HL-60/S4 treated with phorbol 12-myristate 13-acetate at 8.2 ng/mL for 4 days and 3 days (cell line): ENCODE measurements at regions not wholly inside any gene's neighbourhood (a gene's known extent, or its start where the extent isn't known, plus 50 kb on each side); places are given as distances from the start of the nearest gene placed in this dataset.
"Not testable (repeated sequence)": the region's sequence is repeated elsewhere in the genome, so short reads cannot be mapped to it uniquely, and the experiment has no call there.

ENCODE experiments used
- in situ Hi-C: fragments of 300-500 bp; cut with MboI; formaldehyde crosslinking; loops from 2 replicates; pipeline ENCODE4 v1.15.0; 2022; ENCODE audit warnings: low sequenced_read_pairs

DNA sequence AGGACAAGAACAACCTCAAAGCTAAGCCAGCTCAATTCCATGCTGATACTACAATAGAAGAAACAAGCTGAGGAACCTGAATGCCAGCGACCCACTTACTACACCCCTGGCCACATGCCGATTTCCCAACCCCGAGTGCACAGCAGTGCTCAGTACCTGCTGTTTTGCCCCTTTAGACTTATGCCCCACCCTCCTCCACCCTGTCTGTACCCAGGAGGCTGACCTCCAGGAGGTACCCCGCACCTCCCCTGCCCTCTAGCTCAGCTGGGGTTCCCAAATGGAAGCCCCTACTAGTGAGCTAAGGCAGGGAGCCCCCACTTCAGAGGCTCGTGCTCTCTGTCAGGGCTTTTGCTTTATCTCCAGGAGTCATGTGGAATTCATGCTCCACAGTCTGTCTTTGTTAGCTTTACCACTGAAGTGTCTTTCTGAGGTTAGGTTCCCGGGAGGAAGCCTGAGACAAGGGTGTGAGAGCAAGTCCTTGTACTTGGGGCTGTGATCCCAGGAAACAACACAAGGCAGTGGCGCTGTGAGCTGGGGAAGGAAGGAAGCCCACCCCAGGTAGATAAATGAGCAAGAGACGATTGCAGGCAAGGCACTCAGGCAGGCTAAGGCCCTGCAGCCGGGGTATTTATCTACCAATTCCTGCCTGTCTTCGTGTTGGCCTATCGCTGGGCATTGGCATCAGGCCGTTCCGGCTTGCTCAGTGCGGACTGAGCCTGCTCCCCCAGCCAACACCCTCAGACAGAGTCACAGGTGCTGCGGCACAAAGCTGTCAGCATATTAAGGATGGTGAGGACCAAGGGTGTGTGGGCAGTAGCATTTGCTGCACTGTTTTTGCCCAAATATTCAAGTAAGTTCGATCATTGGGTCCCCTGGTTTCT lies 220.5 kb downstream of the CYP26B1 start:
- in situ Hi-C loops, result no loop called here

DNA sequence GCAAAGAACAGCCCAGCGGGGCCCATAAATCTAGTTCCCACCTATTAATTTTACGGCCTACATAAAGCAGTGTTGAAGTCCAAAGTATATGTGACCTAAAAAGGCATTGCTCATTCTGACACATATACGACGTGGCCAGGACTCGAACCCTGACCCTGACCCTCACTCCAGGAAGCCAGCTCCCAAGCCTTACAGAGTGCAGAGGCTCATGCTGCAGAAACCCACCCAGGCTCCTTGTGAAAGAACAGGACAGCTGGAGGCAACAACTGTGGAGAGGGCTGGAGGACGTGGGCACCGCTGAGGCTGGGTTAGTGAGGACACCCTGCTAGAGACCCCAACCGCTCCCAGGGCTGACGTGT lies 221.6 kb downstream of the CYP26B1 start:
- in situ Hi-C loops, result no loop called here

DNA sequence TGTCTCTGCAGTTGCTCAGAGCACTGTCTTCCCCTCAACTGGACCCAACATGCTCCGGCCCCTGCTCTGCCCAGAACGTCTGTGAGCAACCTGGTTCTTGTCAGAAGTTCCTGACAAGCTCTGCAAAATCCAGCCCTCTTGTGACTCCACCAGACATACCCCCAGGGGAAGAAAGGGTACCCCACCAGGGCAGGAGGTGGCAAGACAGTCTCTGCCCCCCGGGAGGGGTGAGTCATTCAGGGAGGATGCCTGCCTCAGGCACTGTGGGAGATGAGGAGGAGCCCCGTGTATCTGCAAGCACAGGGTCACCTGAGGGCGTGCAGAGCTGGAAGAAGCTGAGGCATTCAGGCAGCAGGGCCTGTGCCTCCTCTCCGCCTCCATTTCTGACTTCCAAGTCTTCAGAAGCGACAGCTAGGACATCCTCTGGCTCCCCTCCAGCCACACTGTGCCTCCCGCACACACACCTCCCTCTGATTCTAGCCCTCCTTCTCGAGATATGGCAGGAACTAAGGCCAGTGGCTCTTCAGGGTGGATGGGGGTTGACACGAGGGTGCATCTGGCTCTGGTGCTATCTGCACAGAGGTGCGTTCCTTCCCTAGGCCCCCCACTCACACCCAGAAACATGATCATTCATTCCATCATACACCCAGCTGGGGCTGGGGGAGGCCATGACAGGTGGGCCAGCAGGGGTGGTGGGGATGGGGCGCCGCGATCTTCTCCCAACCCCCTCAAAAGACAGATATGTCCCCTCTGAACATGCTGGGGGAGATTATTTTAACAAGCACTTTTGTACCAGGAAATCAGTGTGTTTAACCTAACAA lies 222.2 kb downstream of the CYP26B1 start:
- in situ Hi-C loops, result no loop called here

DNA sequence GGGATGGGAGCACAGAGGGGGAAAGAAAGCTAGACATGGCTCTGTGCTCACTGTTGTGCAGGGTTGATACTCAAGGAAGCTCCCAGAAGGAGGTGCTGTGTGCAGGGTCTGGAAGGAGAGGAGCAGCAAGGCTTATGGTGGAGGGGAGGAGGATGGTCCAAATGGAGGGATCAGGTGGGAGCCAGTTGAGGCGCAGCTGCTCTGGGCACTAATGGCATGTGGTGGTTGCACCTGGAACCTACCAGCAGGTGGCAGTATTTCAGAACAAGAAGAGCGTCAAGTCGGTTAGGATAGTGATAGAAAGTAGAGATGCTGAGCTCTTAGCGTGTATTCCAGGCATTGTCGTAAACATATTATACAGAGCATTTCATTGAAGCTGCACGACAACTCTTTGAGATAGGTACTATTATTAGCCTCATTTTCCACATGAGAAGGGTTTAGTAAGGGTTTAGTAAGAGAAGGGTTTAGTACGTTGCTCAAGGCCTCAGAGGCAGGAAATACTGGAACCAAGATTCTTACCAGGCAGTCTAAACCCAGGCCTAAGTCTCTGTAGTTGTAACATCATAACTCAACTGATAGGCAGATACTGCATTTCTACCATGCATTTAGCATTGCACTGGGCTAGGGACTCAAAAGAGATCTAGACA lies 223.7 kb downstream of the CYP26B1 start:
- in situ Hi-C loops, result no loop called here

DNA sequence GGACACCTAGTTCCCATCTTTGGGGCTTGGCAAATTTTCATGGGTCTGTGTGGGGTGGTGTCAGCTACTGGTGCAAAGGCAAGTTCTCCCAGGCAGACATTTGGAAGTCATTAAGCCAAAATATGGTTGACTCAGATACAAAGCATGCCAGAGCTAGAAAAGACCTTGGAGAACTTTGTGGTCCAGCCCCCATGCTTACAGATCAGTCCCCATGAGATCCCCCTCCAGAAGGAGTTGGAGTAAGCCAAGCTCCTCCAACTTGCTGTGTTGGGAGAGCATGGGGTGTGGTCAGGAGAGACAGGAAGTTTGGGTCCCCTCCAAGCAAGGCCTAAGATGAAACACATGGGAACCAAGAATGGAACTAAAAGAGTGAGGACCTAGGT lies 224.5 kb downstream of the CYP26B1 start:
- in situ Hi-C loops, result no loop called here

DNA sequence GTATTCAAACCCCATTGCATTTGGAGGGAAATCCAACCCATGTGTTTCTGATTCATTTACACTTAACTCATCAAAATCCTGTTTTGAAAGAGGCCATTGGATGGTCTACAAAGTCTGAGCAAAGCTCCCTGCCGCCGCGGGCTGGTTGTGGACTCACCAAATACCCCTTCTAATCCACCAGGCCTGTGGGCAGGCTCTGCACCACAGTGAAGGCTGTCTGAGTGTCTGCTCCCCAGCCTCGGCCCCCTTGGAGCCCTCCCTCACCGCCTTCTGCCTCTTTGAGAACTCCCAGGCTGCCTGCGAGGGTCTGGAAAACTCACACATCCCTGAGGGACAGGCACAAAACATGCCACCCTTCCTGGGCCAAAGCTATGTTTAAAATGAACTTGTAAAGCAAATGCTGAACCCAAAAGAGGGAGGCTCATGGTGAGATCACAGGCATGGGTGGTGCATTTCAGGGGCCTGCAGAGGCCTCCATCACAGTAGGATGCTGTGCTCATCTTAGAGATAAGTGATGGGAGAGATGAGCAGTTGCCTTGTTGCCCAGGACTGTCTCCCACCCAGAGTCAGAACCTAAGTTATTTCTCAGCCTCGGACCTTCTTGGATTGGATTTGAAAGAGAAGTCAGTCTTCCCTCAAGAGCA lies 225.0 kb downstream of the CYP26B1 start:
- in situ Hi-C loops, result no loop called here

DNA sequence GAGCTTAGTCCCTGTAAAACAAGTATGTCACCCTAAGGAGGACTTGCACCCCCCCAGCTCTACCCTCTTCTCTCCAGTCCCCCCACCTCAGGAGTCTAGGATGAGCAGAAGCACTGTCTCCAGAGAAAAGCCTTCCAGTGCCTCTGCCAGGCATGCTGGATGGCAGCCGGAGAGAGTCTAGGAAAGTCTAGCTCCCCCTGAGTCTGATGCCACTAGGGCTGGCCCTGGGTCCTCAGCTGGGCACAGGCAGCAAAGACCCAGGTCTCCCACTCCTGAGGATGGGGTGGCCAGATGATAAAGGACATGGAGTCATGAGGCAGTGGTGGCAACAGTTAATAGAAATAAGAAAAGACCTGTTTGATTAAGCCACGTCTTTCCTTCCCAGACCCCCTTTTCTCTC lies 225.6 kb downstream of the CYP26B1 start:
- in situ Hi-C loops, result no loop called here

DNA sequence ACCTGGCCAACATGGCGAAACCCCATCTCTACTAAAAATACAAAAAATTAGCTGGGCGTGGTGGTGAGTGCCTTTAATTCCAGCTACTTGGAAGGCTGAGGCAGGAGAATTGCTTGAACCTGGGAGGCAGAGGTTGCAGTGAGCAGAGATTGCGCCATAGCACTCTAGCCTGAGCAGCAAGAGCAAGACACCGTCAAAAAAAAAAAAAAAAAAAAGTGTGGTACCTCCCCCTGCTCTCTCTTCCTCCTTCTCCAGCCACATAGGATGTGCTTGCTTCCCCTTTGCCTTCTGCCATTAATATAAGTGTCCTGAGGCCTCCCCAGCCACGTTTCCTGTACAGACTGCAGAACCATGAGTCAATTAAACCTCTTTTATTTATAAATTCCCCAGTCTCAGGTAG lies 226.8 kb downstream of the CYP26B1 start:
- in situ Hi-C loops, result not testable (repeated sequence)

DNA sequence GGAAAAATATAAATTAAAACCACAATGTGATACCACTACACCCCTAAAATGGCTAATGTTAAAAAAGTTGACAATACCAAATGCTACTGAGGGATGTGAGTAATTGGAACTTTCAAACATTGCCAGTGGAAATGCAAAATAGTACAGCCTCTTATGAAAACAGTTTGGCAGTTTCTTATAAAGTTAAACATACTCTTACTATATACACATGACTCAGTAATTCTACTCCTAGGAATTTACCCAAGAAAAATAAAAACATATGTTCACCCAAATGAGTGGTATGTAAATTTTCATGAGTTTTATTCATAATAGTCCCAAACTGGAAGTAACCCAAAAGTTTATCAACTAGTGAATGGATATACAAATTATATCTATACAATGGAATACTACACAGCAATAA lies 228.0 kb downstream of the CYP26B1 start:
- in situ Hi-C loops, result no loop called here

DNA sequence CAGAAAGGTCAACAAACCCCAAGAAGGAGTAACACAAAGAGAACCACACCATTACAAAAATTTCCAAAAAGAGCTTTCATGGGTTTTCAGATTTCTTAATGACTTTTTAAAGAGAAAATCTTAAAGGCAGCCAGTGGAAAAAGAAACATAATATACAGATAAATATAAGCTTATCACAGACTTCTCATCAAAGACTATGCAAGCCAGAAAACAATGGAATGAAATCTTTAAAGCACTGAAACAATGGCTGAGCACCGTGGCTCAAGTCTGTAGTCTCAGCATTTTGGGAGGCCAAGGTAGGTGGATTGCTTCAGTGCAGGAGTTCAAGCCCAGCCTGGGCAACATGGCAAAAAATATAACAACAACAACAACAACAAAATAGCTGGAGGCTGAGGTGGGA lies 237.4 kb downstream of the CYP26B1 start:
- in situ Hi-C loops, result no loop called here

DNA sequence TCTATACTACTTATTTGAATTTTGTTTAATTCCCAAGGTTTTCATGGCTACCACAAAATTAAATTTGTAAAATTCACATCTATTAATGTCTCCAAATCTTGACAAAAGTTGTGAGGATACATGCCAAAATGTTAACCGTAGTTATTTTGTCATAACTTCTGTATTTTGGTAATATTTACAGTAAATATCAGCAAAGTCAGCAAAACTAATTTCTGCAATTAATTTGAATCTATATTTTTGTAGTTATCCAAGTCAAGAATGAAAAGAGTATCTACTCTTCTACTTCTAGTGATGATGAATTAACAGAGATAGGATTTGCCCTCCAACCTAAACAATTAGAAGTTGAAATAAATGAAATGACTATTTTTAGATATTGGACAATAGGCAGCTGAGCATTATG lies 238.9 kb downstream of the CYP26B1 start:
- in situ Hi-C loops, result no loop called here

DNA sequence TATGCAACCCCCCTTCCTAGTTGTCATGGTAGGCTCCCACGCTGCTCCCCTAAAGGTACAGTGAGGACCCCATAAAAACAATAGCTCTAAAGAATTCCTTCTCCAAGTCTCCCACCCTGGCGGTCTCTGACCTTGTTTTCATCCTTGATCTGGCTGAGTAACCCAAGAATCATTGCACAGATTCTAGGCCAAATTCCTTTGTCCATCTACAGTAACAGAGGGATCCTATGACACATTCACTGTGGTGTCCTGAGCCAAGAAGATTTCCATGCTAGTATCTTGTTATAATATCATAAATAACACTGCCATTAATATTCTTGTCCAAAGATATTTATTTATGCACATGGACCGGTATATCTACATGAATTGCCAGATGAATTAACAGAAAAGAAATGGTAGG lies 240.2 kb downstream of the CYP26B1 start:
- in situ Hi-C loops, result no loop called here

DNA sequence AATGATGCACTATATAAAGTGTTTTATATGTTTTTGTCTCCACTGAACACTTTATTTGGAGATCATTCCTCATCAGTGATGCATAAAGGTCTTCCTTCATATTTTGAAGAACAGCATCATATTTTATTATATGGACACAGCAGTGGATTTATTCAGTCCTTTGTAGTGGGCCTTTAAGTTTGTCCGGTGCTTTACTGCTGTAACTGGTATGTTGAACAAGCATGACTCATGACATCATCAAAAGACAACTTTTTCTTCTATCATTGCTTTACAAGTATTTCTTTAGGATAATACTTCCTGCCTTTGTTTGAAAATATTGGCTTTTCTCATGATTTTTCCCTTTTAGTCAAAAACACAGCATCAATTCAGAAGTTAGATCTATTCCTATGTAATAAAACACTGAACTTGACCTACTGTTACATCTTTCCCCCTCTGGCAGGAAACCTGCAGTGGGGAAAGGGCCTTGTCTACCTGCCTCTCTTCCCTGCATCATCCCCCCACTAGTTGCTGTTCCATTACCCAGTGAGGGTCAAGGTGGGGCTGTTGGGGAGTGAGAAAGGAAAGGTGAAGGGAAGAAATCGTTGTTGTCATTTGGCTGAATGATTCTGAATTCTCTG lies 241.2 kb downstream of the CYP26B1 start:
- in situ Hi-C loops, result no loop called here

DNA sequence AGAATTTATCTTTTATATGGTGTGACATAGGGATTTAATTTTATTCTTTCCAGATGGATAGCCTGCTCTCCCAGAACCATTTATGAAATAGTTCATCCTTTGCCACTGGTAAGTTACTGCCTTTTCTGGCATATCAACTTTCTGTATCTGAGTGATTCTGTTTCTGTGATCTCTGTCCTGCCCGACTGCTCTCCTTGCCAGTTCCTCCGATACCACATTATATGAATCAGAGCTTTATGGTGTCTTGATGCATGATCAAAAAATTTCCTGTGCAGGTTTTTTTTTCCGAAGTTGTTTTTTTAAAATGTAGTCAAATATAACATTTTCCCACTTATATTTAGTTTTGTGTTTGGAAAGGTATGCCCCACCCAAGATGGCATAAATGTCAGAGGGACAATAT lies 242.5 kb downstream of the CYP26B1 start:
- in situ Hi-C loops, result no loop called here

DNA sequence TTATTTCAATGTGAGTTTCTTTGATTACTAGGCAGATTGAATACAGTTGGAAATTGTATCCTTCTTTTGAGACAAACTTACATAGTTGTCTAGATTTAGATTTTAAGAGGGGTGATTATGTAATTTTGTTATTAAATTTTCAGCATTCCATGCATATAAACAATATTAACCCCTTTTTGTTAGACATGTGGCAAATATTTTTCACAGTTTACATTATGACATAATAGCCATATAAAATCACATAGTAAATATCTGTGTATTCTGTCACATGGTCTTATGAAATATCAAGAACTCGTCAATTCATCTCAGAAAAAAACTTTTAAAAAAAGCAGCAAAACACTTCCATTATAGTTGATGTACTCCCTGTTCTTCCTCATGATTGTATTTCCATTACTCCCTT lies 243.8 kb downstream of the CYP26B1 start:
- in situ Hi-C loops, result no loop called here

DNA sequence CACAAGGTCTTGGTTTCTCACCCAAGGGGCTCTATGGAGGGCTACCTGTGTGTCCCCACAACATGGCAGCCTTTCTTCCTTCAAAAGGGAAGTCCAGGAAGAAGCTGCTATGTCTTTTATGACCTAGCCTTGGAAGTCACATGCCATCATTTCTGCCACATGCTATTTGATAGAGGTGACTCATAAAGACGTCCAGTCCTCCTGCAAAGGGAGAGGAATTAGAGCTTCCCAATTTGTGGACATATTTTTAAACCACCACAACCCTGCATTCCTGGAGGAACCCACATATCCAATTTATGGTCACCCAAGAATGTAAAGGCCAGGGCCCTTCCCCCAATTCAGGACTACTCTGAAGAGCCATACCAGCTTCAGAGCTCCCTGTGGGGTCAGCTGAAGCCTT lies 246.2 kb downstream of the CYP26B1 start:
- in situ Hi-C loops, result no loop called here

DNA sequence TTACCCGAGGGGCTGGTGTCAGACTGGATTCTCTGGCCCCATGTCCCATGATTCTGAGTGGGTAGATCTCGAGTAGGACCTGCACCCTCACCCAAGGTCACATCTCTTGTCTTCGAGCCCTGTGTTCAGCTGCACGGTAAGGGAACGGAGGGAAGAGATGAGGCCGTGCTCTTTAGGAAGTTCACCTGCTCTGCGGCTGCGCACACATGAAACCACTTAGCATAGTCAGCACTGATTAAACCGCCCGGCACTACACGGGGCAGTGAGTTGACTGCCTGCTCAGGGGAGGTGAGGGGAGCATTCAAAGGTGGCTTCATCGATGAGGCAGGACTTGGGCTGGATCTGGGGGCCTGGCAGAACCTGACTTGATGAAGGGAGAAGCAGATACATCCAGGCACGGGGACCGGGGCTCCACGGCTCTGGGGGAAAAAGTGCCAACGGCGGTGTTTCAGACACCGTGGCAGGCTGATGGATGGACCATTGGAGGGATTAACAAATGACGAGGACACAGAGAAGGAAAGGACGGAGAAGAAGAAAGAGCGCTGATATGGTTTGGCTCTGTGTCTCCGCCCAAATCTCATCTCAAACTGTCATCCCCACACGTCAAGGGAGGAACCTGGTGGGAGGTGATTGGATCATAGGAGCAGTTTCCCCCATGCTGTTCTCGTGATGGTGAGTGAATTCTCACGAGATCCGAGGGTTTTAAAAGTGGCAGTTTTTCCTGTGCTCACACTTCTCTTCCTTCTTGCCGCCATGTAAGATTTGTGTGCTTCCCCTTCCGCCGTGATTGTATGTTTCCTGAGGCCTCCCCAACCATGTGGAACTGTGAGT lies 248.6 kb downstream of the CYP26B1 start:
- in situ Hi-C loops, result no loop called here

DNA sequence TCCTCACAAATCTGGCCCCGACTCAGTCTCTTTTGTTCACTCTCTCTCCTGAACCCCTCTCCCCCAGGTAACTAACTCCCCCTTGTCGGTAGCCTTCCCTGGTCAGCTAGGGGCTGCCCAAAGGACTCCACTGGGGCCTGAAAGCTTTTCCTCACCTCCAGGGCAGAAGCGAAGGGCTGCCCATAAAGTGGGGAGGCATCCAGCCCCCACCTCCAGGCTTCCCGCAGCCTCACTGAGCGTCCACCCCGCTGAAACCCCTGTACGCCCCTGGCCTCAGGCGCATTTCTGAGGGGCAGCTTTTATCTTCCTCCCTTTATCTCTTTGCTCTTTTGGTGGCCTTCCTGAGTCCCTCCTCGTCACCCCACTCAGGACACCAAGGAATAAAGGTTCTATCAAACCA lies 249.3 kb downstream of the CYP26B1 start:
- in situ Hi-C loops, result no loop called here

DNA sequence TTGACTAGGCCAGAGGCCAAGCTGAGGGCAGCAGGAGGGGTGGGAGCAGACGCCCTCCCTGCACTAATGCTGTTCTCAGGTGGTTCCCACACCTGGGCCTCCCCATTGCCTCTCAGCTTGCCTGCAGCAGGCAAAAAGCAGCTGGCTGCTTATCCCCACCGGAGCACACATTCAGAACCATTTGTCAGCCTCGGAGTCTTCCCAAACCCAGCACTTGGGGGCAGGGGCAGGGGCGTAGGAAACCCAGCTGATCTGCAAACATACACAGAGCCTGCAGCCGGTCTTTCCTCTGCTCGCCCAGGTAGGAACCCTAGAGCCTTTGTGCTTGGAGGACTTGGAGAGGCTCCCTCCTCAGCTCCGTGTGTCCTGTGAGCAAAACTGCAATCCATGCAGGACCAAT lies 249.8 kb downstream of the CYP26B1 start:
- in situ Hi-C loops, result no loop called here

DNA sequence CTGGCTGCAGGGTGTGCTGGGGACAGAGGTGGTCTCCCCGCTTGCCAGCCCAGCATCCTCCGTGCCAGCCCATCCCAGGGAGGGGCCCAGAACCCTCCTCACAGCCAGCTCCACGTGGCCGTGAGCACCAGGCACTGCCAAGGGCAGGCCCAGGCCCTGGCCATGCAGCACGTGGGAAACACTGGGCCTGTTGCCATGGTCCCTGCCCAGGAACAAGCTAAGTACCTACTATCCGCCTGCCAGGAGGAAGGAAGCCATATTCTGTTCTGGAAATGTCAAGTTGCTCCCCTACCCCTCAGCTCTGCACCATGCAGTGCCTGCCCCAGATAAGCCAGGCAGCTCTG lies 250.6 kb downstream of the CYP26B1 start:
- in situ Hi-C loops, result no loop called here
